RWPE1 (cell line): ENCODE measurements at regions not wholly inside any gene's neighbourhood (a gene's known extent, or its start where the extent isn't known, plus 50 kb on each side); places are given as distances from the start of the nearest gene placed in this dataset.

Experiments used
- CTCF ChIA-PET: fragments of 350-600 bp; sonication (Branson Sonifier 250); formaldehyde crosslinking; extraction: SDS; loops from one replicate; lab custom pipeline; 2021; lab: Yijun Ruan, JAX
- POLR2A ChIA-PET: fragments of 400-600 bp; formaldehyde crosslinking; extraction: SDS; loops from one replicate; lab custom pipeline; 2020; ENCODE audit warnings: antibody characterized with exemption; ENCODE audit not compliant: low non-redundant PET; lab: Yijun Ruan, JAX
- DNase-seq: peaks from one replicate; pipeline ENCODE4 v3.0.0; 2012; ENCODE audit warnings: low spot score
- H3K27ac ChIP-seq: fragments of 450-650 bp; 2 replicates; pipeline ENCODE4 v1.5.1; 2017
- CTCF ChIP-seq: fragments of 450-650 bp; conservative IDR thresholded peaks from 2 replicates; pipeline ENCODE4 v1.5.1; 2017; ENCODE audit warnings: low read depth, mild to moderate bottlenecking

GRCh38 chr9:18405240-18405639, 68.7 kb upstream of the ADAMTSL1 start:
- peak; percentile 3 for DNase-seq
- peak; percentile 19; the same call in 1 of the 2 replicates for TF ChIP-seq CTCF
- CTCF ChIA-PET, result interaction anchor here (0.6 to 0.8 kb wide), 2 partner anchors 19 to 1068 kb away, joined by 3 read pairs; no protein-coding TSS in a partner anchor
- POLR2A ChIA-PET, result no interaction called here
- no peak overlapping the region for H3K27ac ChIP-seq

- no peak for DNase-seq
- ChIA-PET POLR2A (no interaction called here), CTCF (no interaction called here)
- TF ChIP-seq CTCF, result no peak
- no peak overlapping the region for H3K27ac ChIP-seq
These were observed 63.0 kb upstream of the ADAMTSL1 start for GRCh38 chr9:18410983-18411382.

DNA sequence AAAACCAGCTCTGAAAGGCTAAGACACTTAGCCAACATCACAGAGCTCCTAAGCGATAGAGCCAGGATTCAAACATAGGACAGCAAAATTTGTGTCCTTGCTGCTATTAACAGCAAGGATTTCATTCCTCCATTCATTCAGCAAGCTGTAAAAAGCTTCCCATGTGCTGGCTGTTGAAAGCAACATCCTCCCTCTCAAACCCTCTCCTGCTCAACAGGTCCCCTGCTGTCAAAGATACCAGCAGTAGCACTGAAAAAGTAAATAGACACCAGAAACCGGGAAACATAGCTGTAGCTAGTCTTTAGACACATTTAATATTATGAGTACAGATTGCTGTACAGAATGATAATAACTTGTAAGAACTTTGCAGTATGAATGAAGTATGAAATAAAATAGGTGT, 52.6 kb upstream of the ADAMTSL1 start:
- ChIA-PET CTCF (interaction anchor here (1.8 kb wide), 1 partner anchor 22 kb away, joined by 4 read pairs; no protein-coding TSS in a partner anchor), POLR2A (no interaction called here)
- H3K27ac ChIP-seq, result no peak overlapping the region
- DNase-seq, result no peak
- no peak for TF ChIP-seq CTCF

DNA sequence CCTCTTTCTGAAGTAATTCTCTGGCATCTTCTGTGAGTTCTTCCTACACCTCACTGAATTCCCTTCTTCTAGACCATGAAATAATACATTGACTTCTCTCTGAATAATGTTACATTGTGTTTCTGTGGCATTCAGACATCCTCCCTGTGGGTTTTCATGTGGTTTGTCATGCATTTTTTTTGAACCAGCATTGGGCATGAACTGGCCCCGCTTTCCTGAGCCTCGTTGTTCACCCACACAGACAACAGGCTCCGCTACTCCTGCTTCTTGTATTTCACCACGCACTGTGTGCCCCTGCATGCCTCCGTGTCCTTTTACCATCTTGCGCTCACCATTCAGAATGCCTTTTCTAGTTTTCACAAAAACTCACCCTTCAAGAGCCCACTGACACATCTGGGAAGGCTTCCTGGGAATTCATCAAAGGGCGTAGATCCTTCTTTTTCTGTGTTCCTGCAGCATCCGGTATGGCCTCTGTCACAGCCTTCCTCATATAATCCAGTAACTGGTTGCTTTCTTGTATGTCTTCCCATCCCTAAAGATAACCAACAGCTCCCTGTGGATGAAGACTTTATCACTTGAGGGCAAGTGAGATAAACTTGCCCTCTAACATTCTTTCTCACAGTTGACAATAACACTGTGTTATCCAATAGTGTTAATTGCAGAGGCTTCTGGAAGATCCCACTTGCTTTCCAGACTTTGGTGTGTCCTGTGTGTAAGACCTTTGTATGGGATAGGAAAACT, 51.5 kb upstream of the ADAMTSL1 start:
- no peak for TF ChIP-seq CTCF
- CTCF ChIA-PET, result interaction anchor here (0.7 kb wide), 1 partner anchor 65 kb away, joined by 3 read pairs; no protein-coding TSS in a partner anchor
- POLR2A ChIA-PET, result no interaction called here
- no peak for DNase-seq
- no peak overlapping the region for H3K27ac ChIP-seq

DNA sequence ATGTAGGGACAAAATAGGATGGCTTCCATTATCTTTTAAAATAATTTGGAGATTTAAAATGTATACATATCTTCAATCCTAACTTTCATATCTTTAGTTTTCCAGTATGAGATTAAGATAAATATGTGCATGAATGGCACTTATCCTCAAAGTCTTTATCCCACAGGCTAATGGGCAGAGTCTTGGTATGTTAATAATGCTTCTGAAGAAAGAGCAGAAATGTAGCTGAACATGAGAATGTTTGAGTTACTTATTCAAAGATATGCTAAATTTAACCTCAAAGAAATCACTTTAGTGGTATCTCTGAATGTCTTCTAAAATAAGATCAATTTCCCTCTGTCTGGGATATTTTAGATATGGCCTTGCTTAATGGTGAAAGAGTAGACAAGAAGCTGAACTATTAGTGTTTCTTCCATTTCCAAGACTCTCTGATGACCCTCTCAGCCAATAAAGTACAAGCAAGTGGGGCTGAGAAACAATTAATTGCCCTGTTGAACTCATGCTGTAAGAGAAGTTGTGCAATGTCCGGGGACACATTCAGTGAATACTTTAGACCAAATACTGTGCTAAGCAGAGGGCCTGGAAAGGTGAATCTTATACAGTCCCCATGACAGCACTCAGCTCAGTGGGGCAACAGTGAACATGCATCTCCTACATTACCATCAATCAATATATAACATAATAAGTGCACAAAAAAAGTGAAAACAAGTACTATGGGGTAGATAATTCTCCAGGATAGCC, 50.0 kb upstream of the ADAMTSL1 start:
- DNase-seq, result no peak
- POLR2A ChIA-PET, result no interaction called here
- CTCF ChIA-PET, result interaction anchor here (1.2 kb wide), 1 partner anchor 19 kb away, joined by 4 read pairs; no protein-coding TSS in a partner anchor
- TF ChIP-seq CTCF, result no peak
- H3K27ac ChIP-seq, result no peak overlapping the region
